Activated CD4-positive, CD25-positive, alpha-beta regulatory T cell (primary cell): ENCODE measurements at regions not wholly inside any gene's neighbourhood (a gene's known extent, or its start where the extent isn't known, plus 50 kb on each side); places are given as distances from the start of the nearest gene placed in this dataset.
"Not testable (repeated sequence)": the region's sequence is repeated elsewhere in the genome, so short reads cannot be mapped to it uniquely, and the experiment has no call there.

Experiments
- DNase-seq, 4 experiments: peaks; one replicate each; lab custom pipeline; 2025; lab: John Stamatoyannopoulos, UW

GRCh38 chr12:13440844-13441243 is 244.3 kb downstream of the EMP1 start:
- DNase-seq = no peak

- no peak for DNase-seq
Measured at GRCh38 chr12:13437541-13437940, 241.0 kb downstream of the EMP1 start.

GRCh38 chr12:13436696-13437391 is 240.3 kb downstream of the EMP1 start:
- DNase-seq = no peak

- DNase-seq = no peak
Measured at GRCh38 chr12:13436182-13436581, 239.7 kb downstream of the EMP1 start.

- no peak for DNase-seq
Measured at GRCh38 chr12:13435235-13435933, 238.9 kb downstream of the EMP1 start.

- no peak for DNase-seq
Measured at GRCh38 chr12:13433768-13434167, 237.2 kb downstream of the EMP1 start.

- no peak for DNase-seq
Measured at GRCh38 chr12:13431041-13431440, 234.5 kb downstream of the EMP1 start.

- DNase-seq = no peak
Measured at GRCh38 chr12:13428538-13429265, 232.2 kb downstream of the EMP1 start.

GRCh38 chr12:13425766-13426165 is 229.2 kb downstream of the EMP1 start:
- no peak for DNase-seq

- no peak for DNase-seq
Measured at GRCh38 chr12:13422291-13422690, 225.8 kb downstream of the EMP1 start.

GRCh38 chr12:13417516-13417915 is 221.0 kb downstream of the EMP1 start:
- DNase-seq = no peak

- no peak for DNase-seq
Measured at GRCh38 chr12:13411287-13411686, 214.8 kb downstream of the EMP1 start.

GRCh38 chr12:13405961-13406703 is 209.6 kb downstream of the EMP1 start:
- DNase-seq = no peak

GRCh38 chr12:13404631-13405473 is 208.3 kb downstream of the EMP1 start:
- DNase-seq = no peak

GRCh38 chr12:13404111-13404628 is 207.6 kb downstream of the EMP1 start:
- no peak for DNase-seq

- not testable (repeated sequence) for DNase-seq
Measured at GRCh38 chr12:13391375-13391774, 194.8 kb downstream of the EMP1 start.

GRCh38 chr12:13390918-13391317 is 194.4 kb downstream of the EMP1 start:
- no peak for DNase-seq

- DNase-seq = no peak
Measured at GRCh38 chr12:13390381-13390861, 193.9 kb downstream of the EMP1 start.

- no peak for DNase-seq
Measured at GRCh38 chr12:13387101-13387500, 190.6 kb downstream of the EMP1 start.

GRCh38 chr12:13386323-13387039 is 190.0 kb downstream of the EMP1 start:
- no peak for DNase-seq
